GM12864 (cell line): ENCODE measurements at regions not wholly inside any gene's neighbourhood (a gene's known extent, or its start where the extent isn't known, plus 50 kb on each side); places are given as distances from the start of the nearest gene placed in this dataset.
"Not testable (repeated sequence)": the region's sequence is repeated elsewhere in the genome, so short reads cannot be mapped to it uniquely, and the experiment has no call there.

Source experiments
- DNase-seq: peaks from one replicate; pipeline ENCODE4 v3.0.0-alpha.2; 2011; ENCODE audit warnings: low read depth
- H3K4me3 ChIP-seq: 2 replicates; pipeline ENCODE4 v1.5.1; 2011; ENCODE audit warnings: mild to moderate bottlenecking, low read depth, low read length, control low read depth
- CTCF ChIP-seq: IDR thresholded peaks from 2 replicates; pipeline ENCODE4 v1.5.1; 2011; ENCODE audit warnings: low read depth, mild to moderate bottlenecking, moderate library complexity, low read length, control low read depth, inconsistent platforms; ENCODE audit errors: missing control alignments

- no peak for TF ChIP-seq CTCF
- DNase-seq = no peak
- H3K4me3 ChIP-seq = no peak overlapping the region
Measured at GRCh38 chr5:126124706-126125345, 298.4 kb upstream of the GRAMD2B start.

GRCh38 chr5:126125407-126125806 lies 297.8 kb upstream of the GRAMD2B start:
- H3K4me3 ChIP-seq = no peak overlapping the region
- TF ChIP-seq CTCF = no peak
- no peak for DNase-seq

- DNase-seq = no peak
- no peak overlapping the region for H3K4me3 ChIP-seq
- TF ChIP-seq CTCF = no peak
Measured at GRCh38 chr5:126126574-126126973, 296.6 kb upstream of the GRAMD2B start.

- H3K4me3 ChIP-seq, DNase-seq: not testable (repeated sequence)
Measured at GRCh38 chr5:126127371-126127770, 295.8 kb upstream of the GRAMD2B start.

- no peak for TF ChIP-seq CTCF
- H3K4me3 ChIP-seq = no peak overlapping the region
- no peak for DNase-seq
Measured at GRCh38 chr5:126129431-126129830, 293.8 kb upstream of the GRAMD2B start.

GRCh38 chr5:126133424-126133823 lies 289.8 kb upstream of the GRAMD2B start:
- no peak overlapping the region for H3K4me3 ChIP-seq
- no peak for TF ChIP-seq CTCF
- no peak for DNase-seq

- no peak overlapping the region for H3K4me3 ChIP-seq
- no peak for TF ChIP-seq CTCF
- no peak for DNase-seq
Measured at GRCh38 chr5:126137891-126138280, 285.3 kb upstream of the GRAMD2B start.
